ENCODE measurements at regions not wholly inside any gene's neighbourhood (a gene's known extent, or its start where the extent isn't known, plus 50 kb on each side); places are given as distances from the start of the nearest gene placed in this dataset.

GRCh38 chr15:97783240-97783639, 177.3 kb upstream of the ARRDC4 start:
- Histone ChIP-seq H3K27ac (no peak overlapping the region), H3K27me3 (replicated peaks) (no peaks in the 10 kb centered on the region), H3K4me3 (ENCODE audit: low read depth, low read length) (no peak overlapping the region), H3K36me3 (replicated peaks) (no peaks in the 10 kb centered on the region)
- no peak for TF ChIP-seq CTCF (IDR thresholded peaks at IDR 0.05; ENCODE audit: low read depth, low read length, missing control alignments)
- in situ Hi-C loops (cut with HindIII; ENCODE audit: low pct_ligation_motif_present, low sequenced_read_pairs), result no loop called here
- DNase-seq, result no peak

GRCh38 chr15:97786741-97787140, 173.8 kb upstream of the ARRDC4 start:
- H3K4me3 ChIP-seq (ENCODE audit: low read depth, low read length), result no peak overlapping the region
- no peaks in the 10 kb centered on the region for H3K27me3 ChIP-seq (replicated peaks)
- TF ChIP-seq CTCF (IDR thresholded peaks at IDR 0.05; ENCODE audit: low read depth, low read length, missing control alignments), result no peak
- H3K27ac ChIP-seq, result no peak overlapping the region
- DNase-seq, result no peak
- no peaks in the 10 kb centered on the region for H3K36me3 ChIP-seq (replicated peaks)
- in situ Hi-C loops (cut with HindIII; ENCODE audit: low pct_ligation_motif_present, low sequenced_read_pairs), result no loop called here

- no peaks in the 10 kb centered on the region for H3K36me3 ChIP-seq (replicated peaks)
- in situ Hi-C loops (cut with HindIII; ENCODE audit: low pct_ligation_motif_present, low sequenced_read_pairs), result no loop called here
- H3K27ac ChIP-seq, result no peak overlapping the region
- DNase-seq, result no peak
- H3K27me3 ChIP-seq (replicated peaks), result no peaks in the 10 kb centered on the region
- TF ChIP-seq CTCF (IDR thresholded peaks at IDR 0.05; ENCODE audit: low read depth, low read length, missing control alignments), result no peak
- H3K4me3 ChIP-seq (ENCODE audit: low read depth, low read length), result no peak overlapping the region
Observed at GRCh38 chr15:97790180-97790579, 170.3 kb upstream of the ARRDC4 start.

GRCh38 chr15:97791824-97792792, 168.4 kb upstream of the ARRDC4 start:
- Histone ChIP-seq H3K27me3 (replicated peaks) (no peaks in the 10 kb centered on the region), H3K4me3 (ENCODE audit: low read depth, low read length) (no peak overlapping the region), H3K27ac (no peak overlapping the region), H3K36me3 (replicated peaks) (no peaks in the 10 kb centered on the region)
- TF ChIP-seq CTCF (IDR thresholded peaks at IDR 0.05; ENCODE audit: low read depth, low read length, missing control alignments), result no peak
- in situ Hi-C loops (cut with HindIII; ENCODE audit: low pct_ligation_motif_present, low sequenced_read_pairs), result no loop called here
- DNase-seq, result no peak

- H3K36me3 ChIP-seq (replicated peaks), result no peaks in the 10 kb centered on the region
- H3K27me3 ChIP-seq (replicated peaks), result no peaks in the 10 kb centered on the region
- no peak overlapping the region for H3K27ac ChIP-seq
- in situ Hi-C loops (cut with HindIII; ENCODE audit: low pct_ligation_motif_present, low sequenced_read_pairs), result no loop called here
- DNase-seq, result no peak
- H3K4me3 ChIP-seq (ENCODE audit: low read depth, low read length), result no peak overlapping the region
- no peak for TF ChIP-seq CTCF (IDR thresholded peaks at IDR 0.05; ENCODE audit: low read depth, low read length, missing control alignments)
Observed at GRCh38 chr15:97804950-97805349, 155.6 kb upstream of the ARRDC4 start.

Measured in brain microvascular endothelial cell (primary cell).